ENCODE measurements at regions not wholly inside any gene's neighbourhood (a gene's known extent, or its start where the extent isn't known, plus 50 kb on each side); places are given as distances from the start of the nearest gene placed in this dataset.
"Not testable (repeated sequence)": the region's sequence is repeated elsewhere in the genome, so short reads cannot be mapped to it uniquely, and the experiment has no call there.

GRCh38 chr2:52512760-52513159 lies 1254.8 kb upstream of the CHAC2 start:
- no peak for DNase-seq

GRCh38 chr2:52510432-52510831 lies 1257.2 kb upstream of the CHAC2 start:
- DNase-seq: no peak

- DNase-seq: no peak
These were observed 1265.1 kb upstream of the CHAC2 start for GRCh38 chr2:52502476-52502860.

- DNase-seq: no peak
These were observed 1265.7 kb upstream of the CHAC2 start for GRCh38 chr2:52501715-52502475.

GRCh38 chr2:52500561-52500960 lies 1267.0 kb upstream of the CHAC2 start:
- DNase-seq: no peak

- DNase-seq: no peak
These were observed 1269.4 kb upstream of the CHAC2 start for GRCh38 chr2:52498077-52498750.

- no peak for DNase-seq
These were observed 1271.8 kb upstream of the CHAC2 start for GRCh38 chr2:52495816-52496215.

- no peak for DNase-seq
These were observed 1290.4 kb upstream of the CHAC2 start for GRCh38 chr2:52477166-52477565.

- no peak for DNase-seq
These were observed 1292.0 kb upstream of the CHAC2 start for GRCh38 chr2:52475590-52475989.

- DNase-seq: no peak
These were observed 1293.5 kb upstream of the CHAC2 start for GRCh38 chr2:52474091-52474490.

- DNase-seq: no peak
These were observed 1294.1 kb upstream of the CHAC2 start for GRCh38 chr2:52473526-52473925.

- not testable (repeated sequence) for DNase-seq
These were observed 1297.1 kb upstream of the CHAC2 start for GRCh38 chr2:52470457-52470856.

GRCh38 chr2:52467189-52467588 lies 1300.4 kb upstream of the CHAC2 start:
- no peak for DNase-seq

GRCh38 chr2:52465287-52465686 lies 1302.3 kb upstream of the CHAC2 start:
- DNase-seq: no peak

- DNase-seq: no peak
These were observed 1304.1 kb upstream of the CHAC2 start for GRCh38 chr2:52463457-52463856.

GRCh38 chr2:52456561-52457377 lies 1310.8 kb upstream of the CHAC2 start:
- no peak for DNase-seq

GRCh38 chr2:52454962-52455361 lies 1312.6 kb upstream of the CHAC2 start:
- DNase-seq: no peak

GRCh38 chr2:52452201-52452600 lies 1315.4 kb upstream of the CHAC2 start:
- DNase-seq: no peak

- DNase-seq: no peak
These were observed 1321.9 kb upstream of the CHAC2 start for GRCh38 chr2:52445686-52446085.

- DNase-seq: no peak
These were observed 1336.2 kb upstream of the CHAC2 start for GRCh38 chr2:52431352-52431760.

- DNase-seq: no peak
These were observed 1337.9 kb upstream of the CHAC2 start for GRCh38 chr2:52429740-52430139.

GRCh38 chr2:52429171-52429570 lies 1338.4 kb upstream of the CHAC2 start:
- DNase-seq: no peak

- DNase-seq: no peak
These were observed 1339.4 kb upstream of the CHAC2 start for GRCh38 chr2:52428224-52428623.

GRCh38 chr2:52423655-52424054 lies 1343.9 kb upstream of the CHAC2 start:
- no peak for DNase-seq
